ENCODE measurements at regions not wholly inside any gene's neighbourhood (a gene's known extent, or its start where the extent isn't known, plus 50 kb on each side); places are given as distances from the start of the nearest gene placed in this dataset.

DNA sequence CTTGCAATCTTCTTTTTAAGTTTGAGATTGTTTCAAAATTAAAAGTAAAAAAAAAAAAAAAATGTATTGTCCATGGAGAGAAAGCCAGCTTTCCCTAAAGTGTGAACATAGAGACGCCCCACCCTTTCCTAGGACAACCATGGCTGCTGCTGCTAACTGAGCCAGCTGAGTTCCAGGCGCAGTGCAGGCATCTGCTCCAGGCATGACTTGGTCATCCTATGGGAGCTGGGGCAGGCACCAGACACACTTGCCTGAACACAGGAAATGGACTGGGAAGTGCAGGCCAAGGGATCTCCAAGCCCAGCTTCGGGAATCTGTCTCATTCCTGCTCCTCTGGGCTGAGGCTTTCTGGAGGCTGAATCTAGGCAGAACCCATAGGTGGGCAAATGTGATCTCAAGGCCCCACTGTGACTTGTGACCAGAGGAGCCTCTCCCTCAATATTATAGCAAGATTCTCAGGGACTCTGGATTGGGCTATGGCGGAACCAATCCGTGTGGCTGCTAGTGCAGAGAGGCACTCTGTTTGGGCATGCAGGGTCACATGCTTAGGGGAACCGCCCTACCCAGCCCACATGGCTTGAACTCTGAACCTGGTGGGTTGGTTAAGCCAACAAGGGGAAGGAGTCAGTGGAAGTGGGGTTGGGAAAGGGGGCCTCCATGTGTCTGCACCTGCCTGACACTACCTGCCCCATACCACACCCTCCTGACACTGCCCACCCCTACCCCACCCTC is 138.2 kb upstream of the CST7 start:
- no peak for ATAC-seq (ENCODE audit: low read depth)
- Histone ChIP-seq H2BK120ac (ENCODE audit: low read depth, low read length) (no peak overlapping the region), H2BK5ac (ENCODE audit: low read depth, low read length, poor library complexity, severe bottlenecking) (no peak overlapping the region), H3K36me3 (ENCODE audit: control insufficient read depth, insufficient read depth, low read length) (no peaks in the 10 kb centered on the region), H3K4ac (ENCODE audit: low read depth, low read length) (no peak overlapping the region), H3K9ac (ENCODE audit: low read depth, low read length) (no peak overlapping the region), H3K4me1 (ENCODE audit: control insufficient read depth, insufficient read depth, low read length) (no peaks in the 10 kb centered on the region), H2AK9ac (replicated peaks; ENCODE audit: low read depth, low read length, poor library complexity) (no peak overlapping the region), H2AK5ac (ENCODE audit: low read depth, low read length) (no peak overlapping the region), H3K4me2 (ENCODE audit: low read depth, low read length) (no peak overlapping the region), H3K18ac (ENCODE audit: low read depth, low read length) (no peak overlapping the region), H2BK15ac (ENCODE audit: low read depth, low read length) (no peak overlapping the region), H3K27me3 (ENCODE audit: control insufficient read depth, insufficient read depth, low read length) (peaks cover 2% of the 10 kb centered on the region; the same call in 1 of the 2 replicates), H3K4me3 (ENCODE audit: insufficient read depth, low read depth, low read length) (no peak overlapping the region), H3K9me3 (ENCODE audit: control insufficient read depth, insufficient read depth, low read length) (no peaks in the 10 kb centered on the region), H4K5ac (ENCODE audit: low read depth, low read length) (no peak overlapping the region), H3K23ac (ENCODE audit: low read depth, low read length) (no peak overlapping the region), H3K9me1 (ENCODE audit: insufficient read depth, low read length) (no peaks in the 10 kb centered on the region), H2BK20ac (ENCODE audit: low read depth, low read length) (no peak overlapping the region), H4K8ac (ENCODE audit: low read depth in 2 of 2, low read length in 2 of 2) (no peak overlapping the region), H3K14ac (replicated peaks; ENCODE audit: low read depth, low read length) (no peak overlapping the region), H2AFZ (replicated peaks; ENCODE audit: low read length, poor library complexity) (no peak overlapping the region), H4K20me1 (ENCODE audit: insufficient read depth, low read length) (no peaks in the 10 kb centered on the region), H3K79me1 (ENCODE audit: low read depth in 1 of 2, low read length in 2 of 2) (no peaks in the 10 kb centered on the region), H4K91ac (ENCODE audit: insufficient read depth, low read depth, low read length) (no peak overlapping the region), H3K27ac (ENCODE audit: insufficient read depth, low read length) (no peak overlapping the region), H3K56ac (ENCODE audit: extremely low read depth, insufficient read depth, low read length) (no peak overlapping the region)
- ChIA-PET CTCF (no interaction called here), POLR2A (ENCODE audit: unreplicated experiment) (no interaction called here)
- WGBS, 2 experiments (ENCODE audit: extremely low coverage in 2 of 2, insufficient read length in 1 of 2), result 88% methylated on average over 2 of the region's 6 CpGs; no CpG with 5 or more reads in 1 of the 2 experiments
- TF ChIP-seq RCOR1 (IDR thresholded peaks at IDR 0.05; ENCODE audit: insufficient replicate concordance, low read length), result no peak
- in situ Hi-C loops (cut with MboI; ENCODE audit: low sequenced_read_pairs) (no loop called here), intact Hi-C loops (cut with micrococcal nuclease) (no loop called here), dilution Hi-C loops (cut with HindIII; ENCODE audit: low sequenced_read_pairs, unreplicated experiment) (no loop called here)
- no peak for DNase-seq
- no TSS peak for BruUV-seq (replicated peaks)
